Large intestine (tissue), 3 donors: ENCODE measurements at regions not wholly inside any gene's neighbourhood (a gene's known extent, or its start where the extent isn't known, plus 50 kb on each side); places are given as distances from the start of the nearest gene placed in this dataset.
A peak's percentile ranks its signal among the peaks of the same experiment; 100 is the strongest.
"Not testable (repeated sequence)": the region's sequence is repeated elsewhere in the genome, so short reads cannot be mapped to it uniquely, and the experiment has no call there.

Source experiments
- DNase-seq, 2 donors: peaks; one replicate each; pipeline versions ENCODE4 v3.0.0 to v3.0.0-alpha.2; 2013
- H3K27ac ChIP-seq: one replicate; pipeline ENCODE4 v1.5.1; 2013; ENCODE audit warnings: low read length
- H3K27me3 ChIP-seq: 2 replicates; pipeline ENCODE4 v1.6.1; 2013; ENCODE audit warnings: low read length; ENCODE audit not compliant: control insufficient read depth, insufficient read depth
- H3K36me3 ChIP-seq: 2 replicates; pipeline ENCODE4 v1.6.1; 2013; ENCODE audit warnings: low read length; ENCODE audit not compliant: control insufficient read depth, insufficient read depth
- H3K4me1 ChIP-seq: one replicate; pipeline ENCODE4 v1.6.1; 2013; ENCODE audit warnings: low read length; ENCODE audit not compliant: control insufficient read depth, insufficient read depth
- H3K4me3 ChIP-seq: one replicate; pipeline ENCODE4 v1.5.1; 2013; ENCODE audit warnings: low read length
- H3K9me3 ChIP-seq: one replicate; pipeline ENCODE4 v1.6.1; 2013; ENCODE audit warnings: mild to moderate bottlenecking, low read depth, low read length, moderate library complexity; ENCODE audit not compliant: control insufficient read depth
- WGBS: methylation state at CpG from one replicate; pipeline ENCODE4 v1.1.5; 2013; ENCODE audit warnings: low lambda C conversion rate; ENCODE audit not compliant: insufficient coverage; 5-methylcytosine and 5-hydroxymethylcytosine counted together

DNA sequence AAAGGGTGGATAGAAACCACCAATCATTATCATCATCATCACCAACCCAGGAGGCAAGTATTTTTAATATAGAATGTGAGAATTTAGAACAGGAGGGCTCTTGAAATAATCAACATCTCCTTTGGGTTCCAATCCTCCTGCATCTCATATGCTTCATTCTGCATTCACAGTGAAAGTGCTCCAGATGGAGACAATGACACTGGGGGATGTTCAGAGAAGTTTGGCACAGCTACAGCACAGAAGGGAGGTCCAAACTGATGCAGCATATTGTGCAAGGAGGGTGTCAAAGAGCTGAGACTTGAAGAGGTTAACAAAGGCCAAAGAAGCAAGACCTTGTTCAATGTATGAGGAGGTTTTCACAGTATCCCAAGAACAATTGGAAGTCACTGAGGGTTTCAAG lies 767.1 kb downstream of the NTRK3 start:
- Histone ChIP-seq H3K27me3 (no peaks in the 10 kb centered on the region), H3K4me1 (no peaks in the 10 kb centered on the region), H3K4me3 (no peak overlapping the region), H3K27ac (no peak overlapping the region), H3K9me3 (no peaks in the 10 kb centered on the region), H3K36me3 (no peaks in the 10 kb centered on the region)
- no peak for DNase-seq

DNA sequence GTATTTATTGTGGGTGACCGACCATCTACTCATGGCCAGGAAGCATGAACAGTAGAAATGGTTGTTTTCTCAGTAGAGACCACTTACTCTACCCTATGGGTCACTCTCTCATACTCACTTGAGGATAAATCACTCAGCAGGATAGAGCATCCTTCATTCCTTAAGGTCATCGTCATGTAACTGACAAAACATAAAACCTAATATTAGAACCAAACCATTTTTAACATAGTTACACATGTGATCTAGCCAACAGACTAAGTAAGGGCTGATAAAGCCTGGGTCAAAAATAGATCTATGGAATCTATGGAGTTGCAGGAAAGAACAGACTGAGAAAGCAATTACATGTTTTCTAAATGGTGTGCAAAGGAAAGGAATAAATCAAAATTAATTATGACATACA lies 769.1 kb downstream of the NTRK3 start:
- Histone ChIP-seq H3K36me3 (no peaks in the 10 kb centered on the region), H3K4me1 (no peaks in the 10 kb centered on the region), H3K4me3 (no peak overlapping the region), H3K27me3 (no peaks in the 10 kb centered on the region), H3K9me3 (no peaks in the 10 kb centered on the region), H3K27ac (no peak overlapping the region)
- no peak for DNase-seq
- no CpG with 5 or more reads among the region's 2 CpGs for WGBS

GRCh38 chr15:87483468-87483867 lies 773.1 kb downstream of the NTRK3 start:
- WGBS = no CpG with 5 or more reads among the region's 1 CpG
- Histone ChIP-seq H3K4me3 (no peak overlapping the region), H3K36me3 (no peaks in the 10 kb centered on the region), H3K4me1 (no peaks in the 10 kb centered on the region), H3K27ac (no peak overlapping the region), H3K27me3 (no peaks in the 10 kb centered on the region), H3K9me3 (no peaks in the 10 kb centered on the region)
- DNase-seq = no peak

GRCh38 chr15:87481126-87481525 lies 775.4 kb downstream of the NTRK3 start:
- Histone ChIP-seq H3K9me3 (no peaks in the 10 kb centered on the region), H3K27me3 (no peaks in the 10 kb centered on the region), H3K36me3 (no peaks in the 10 kb centered on the region), H3K27ac (no peak overlapping the region), H3K4me3 (no peak overlapping the region), H3K4me1 (no peaks in the 10 kb centered on the region)
- WGBS = no CpG with 5 or more reads among the region's 3 CpGs
- no peak for DNase-seq

DNA sequence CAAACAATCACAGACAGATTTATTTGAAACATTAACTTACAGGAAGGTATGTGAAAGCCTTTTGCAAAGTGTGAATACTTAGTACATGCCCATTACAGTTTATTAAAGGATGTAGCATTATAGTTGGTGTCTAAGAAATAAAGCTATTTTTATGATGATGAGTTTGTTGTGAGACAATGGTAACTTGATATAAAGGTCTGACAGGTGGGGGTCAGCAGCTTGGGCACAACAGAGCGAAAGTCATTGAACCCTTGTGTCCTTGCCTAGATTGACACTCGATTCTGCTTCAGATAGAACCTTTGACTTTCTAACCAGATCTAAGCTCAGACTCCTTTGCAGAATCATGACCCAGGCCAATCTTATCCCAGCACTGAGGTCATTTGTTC lies 777.9 kb downstream of the NTRK3 start:
- Histone ChIP-seq H3K27ac (no peak overlapping the region), H3K4me3 (no peak overlapping the region), H3K9me3 (no peaks in the 10 kb centered on the region), H3K4me1 (no peaks in the 10 kb centered on the region), H3K36me3 (no peaks in the 10 kb centered on the region), H3K27me3 (no peaks in the 10 kb centered on the region)
- DNase-seq = no peak
- WGBS = no CpG with 5 or more reads among the region's 2 CpGs

- H3K27ac ChIP-seq = no peak overlapping the region
- no peaks in the 10 kb centered on the region for H3K27me3 ChIP-seq
- H3K4me3 ChIP-seq = no peak overlapping the region
- no peaks in the 10 kb centered on the region for H3K9me3 ChIP-seq
- H3K36me3 ChIP-seq = no peaks in the 10 kb centered on the region
- 21% methylated on average over 2 of the region's 8 CpGs for WGBS
- H3K4me1 ChIP-seq = no peaks in the 10 kb centered on the region
- peak; percentile 31 to 47 for DNase-seq
Observed at GRCh38 chr15:87477737-87478686, 778.5 kb downstream of the NTRK3 start.

- no peaks in the 10 kb centered on the region for H3K4me1 ChIP-seq
- DNase-seq = no peak
Observed at GRCh38 chr15:87477026-87477425, 779.5 kb downstream of the NTRK3 start.

GRCh38 chr15:87470923-87471322 lies 785.6 kb downstream of the NTRK3 start:
- WGBS = 100% methylated on average over 1 of the region's 2 CpGs
- DNase-seq = no peak

More at GRCh38 chr15:87477026-87477425, 779.5 kb downstream of the NTRK3 start:
- H3K9me3 ChIP-seq = no peaks in the 10 kb centered on the region
- H3K27ac ChIP-seq = no peak overlapping the region
- no CpG with 5 or more reads among the region's 1 CpG for WGBS
- no peaks in the 10 kb centered on the region for H3K36me3 ChIP-seq
- no peaks in the 10 kb centered on the region for H3K27me3 ChIP-seq
- no peak overlapping the region for H3K4me3 ChIP-seq

DNA sequence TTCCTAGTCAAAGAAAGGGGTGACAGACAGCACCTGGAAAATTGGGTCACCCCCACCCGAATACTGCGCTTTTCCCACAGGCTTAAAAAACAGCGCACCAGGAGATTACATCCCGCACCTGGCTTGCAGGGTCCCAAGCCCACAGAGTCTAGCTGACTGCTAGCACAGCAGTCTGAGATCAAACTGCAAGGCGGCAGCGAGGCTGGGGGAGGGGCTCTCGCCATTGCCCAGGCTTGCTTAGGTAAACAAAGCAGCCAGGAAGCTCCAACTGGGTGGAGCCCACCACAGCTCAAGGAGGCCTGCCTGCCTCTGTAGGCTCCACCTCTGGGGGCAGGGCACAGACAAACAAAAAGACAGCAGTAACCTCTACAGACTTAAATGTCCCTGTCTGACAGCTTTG lies 792.6 kb downstream of the NTRK3 start:
- DNase-seq, H3K4me1 ChIP-seq, H3K36me3 ChIP-seq, H3K27ac ChIP-seq, H3K4me3 ChIP-seq, H3K9me3 ChIP-seq, H3K27me3 ChIP-seq: not testable (repeated sequence)
- no CpG with 5 or more reads among the region's 7 CpGs for WGBS

More at GRCh38 chr15:87470923-87471322, 785.6 kb downstream of the NTRK3 start:
- no peaks in the 10 kb centered on the region for H3K4me1 ChIP-seq
- H3K27ac ChIP-seq = no peak overlapping the region
- no peaks in the 10 kb centered on the region for H3K27me3 ChIP-seq
- no peaks in the 10 kb centered on the region for H3K9me3 ChIP-seq
- no peaks in the 10 kb centered on the region for H3K36me3 ChIP-seq
- H3K4me3 ChIP-seq = no peak overlapping the region

- no peak overlapping the region for H3K4me3 ChIP-seq
- H3K4me1 ChIP-seq = no peaks in the 10 kb centered on the region
- H3K9me3 ChIP-seq = no peaks in the 10 kb centered on the region
- H3K36me3 ChIP-seq = no peaks in the 10 kb centered on the region
- no peaks in the 10 kb centered on the region for H3K27me3 ChIP-seq
- H3K27ac ChIP-seq = no peak overlapping the region
- DNase-seq = no peak
Observed at GRCh38 chr15:87461631-87462030, 794.9 kb downstream of the NTRK3 start.

GRCh38 chr15:87454860-87455259 lies 801.7 kb downstream of the NTRK3 start:
- Histone ChIP-seq H3K36me3 (no peaks in the 10 kb centered on the region), H3K4me1 (no peaks in the 10 kb centered on the region), H3K4me3 (no peak overlapping the region), H3K9me3 (no peaks in the 10 kb centered on the region), H3K27me3 (no peaks in the 10 kb centered on the region), H3K27ac (no peak overlapping the region)
- 71% methylated on average over 1 of the region's 1 CpG for WGBS
- no peak for DNase-seq
